ENCODE measurements at regions not wholly inside any gene's neighbourhood (a gene's known extent, or its start where the extent isn't known, plus 50 kb on each side); places are given as distances from the start of the nearest gene placed in this dataset.

DNA sequence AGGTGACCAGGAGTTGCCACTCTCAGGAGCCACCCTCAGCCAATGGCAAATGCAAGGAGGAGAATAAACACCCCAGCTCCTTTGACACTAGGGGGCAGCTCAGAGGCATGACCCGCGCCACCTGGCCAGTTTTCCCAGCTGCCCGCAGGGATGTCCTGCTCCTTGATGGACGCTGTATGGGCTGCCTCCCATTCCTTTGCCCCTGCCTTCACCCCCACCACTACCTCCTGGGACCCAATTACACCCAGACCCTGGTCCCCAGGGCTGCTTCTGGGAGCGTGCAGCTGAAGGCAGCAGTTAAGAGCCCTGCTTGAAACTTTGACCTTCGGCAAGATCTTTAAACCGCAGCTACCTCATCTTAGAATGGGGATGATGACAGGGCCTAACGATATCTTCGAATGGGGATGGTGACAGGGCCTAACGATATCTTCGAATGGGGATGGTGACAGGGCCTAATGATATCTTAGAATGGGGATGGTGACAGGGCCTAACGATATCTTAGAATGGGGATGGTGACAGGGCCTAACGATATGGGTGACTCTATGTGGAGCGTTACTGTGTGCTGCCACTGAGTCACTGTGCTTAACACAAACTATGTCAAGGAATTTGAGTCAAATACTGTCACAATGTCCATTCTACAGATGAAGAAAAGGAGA is 163.0 kb upstream of the KAZN start (continued):
- TF ChIP-seq, protein P1, sequence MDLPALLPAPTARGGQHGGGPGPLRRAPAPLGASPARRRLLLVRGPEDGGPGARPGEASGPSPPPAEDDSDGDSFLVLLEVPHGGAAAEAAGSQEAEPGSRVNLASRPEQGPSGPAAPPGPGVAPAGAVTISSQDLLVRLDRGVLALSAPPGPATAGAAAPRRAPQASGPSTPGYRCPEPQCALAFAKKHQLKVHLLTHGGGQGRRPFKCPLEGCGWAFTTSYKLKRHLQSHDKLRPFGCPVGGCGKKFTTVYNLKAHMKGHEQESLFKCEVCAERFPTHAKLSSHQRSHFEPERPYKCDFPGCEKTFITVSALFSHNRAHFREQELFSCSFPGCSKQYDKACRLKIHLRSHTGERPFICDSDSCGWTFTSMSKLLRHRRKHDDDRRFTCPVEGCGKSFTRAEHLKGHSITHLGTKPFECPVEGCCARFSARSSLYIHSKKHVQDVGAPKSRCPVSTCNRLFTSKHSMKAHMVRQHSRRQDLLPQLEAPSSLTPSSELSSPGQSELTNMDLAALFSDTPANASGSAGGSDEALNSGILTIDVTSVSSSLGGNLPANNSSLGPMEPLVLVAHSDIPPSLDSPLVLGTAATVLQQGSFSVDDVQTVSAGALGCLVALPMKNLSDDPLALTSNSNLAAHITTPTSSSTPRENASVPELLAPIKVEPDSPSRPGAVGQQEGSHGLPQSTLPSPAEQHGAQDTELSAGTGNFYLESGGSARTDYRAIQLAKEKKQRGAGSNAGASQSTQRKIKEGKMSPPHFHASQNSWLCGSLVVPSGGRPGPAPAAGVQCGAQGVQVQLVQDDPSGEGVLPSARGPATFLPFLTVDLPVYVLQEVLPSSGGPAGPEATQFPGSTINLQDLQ (CRISPR knock-in tag; IDR thresholded peaks at IDR 0.05) = no peak
- TF ChIP-seq GATAD2A (CRISPR knock-in tag; IDR thresholded peaks at IDR 0.05) = no peak
- no peak for TF ChIP-seq ATF1 (CRISPR knock-in tag; IDR thresholded peaks at IDR 0.05)

DNA sequence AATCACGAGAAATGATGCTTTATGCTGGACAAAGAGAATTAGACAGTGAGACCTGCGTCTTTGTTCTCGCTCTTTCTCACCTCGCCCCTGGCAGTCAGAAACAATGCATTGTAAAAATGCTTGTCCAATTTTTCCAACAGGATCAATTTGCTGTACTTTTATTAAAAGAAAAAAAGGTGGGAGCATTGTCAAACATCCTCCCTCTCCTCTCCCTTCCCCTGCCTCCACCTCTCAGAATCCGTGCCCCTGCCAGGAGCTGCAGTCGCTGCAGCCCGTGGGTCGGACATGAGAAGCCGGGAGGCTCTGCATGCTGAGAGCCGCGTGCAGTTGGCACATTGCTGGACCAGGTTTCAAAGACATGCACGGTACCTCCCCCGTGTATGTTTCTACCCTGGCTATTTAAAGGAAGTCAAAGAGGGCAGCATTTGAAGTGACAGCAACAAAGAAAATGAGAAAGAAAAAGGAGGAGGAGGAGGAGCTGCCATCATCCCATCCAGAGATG is 161.0 kb upstream of the KAZN start:
- FAIRE-seq (no peak), ATAC-seq (no peak), DNase-seq (ENCODE audit: low spot score) (no peak)
- Histone ChIP-seq H3K4me3 (replicated peaks in 1 of 3; ENCODE audit: insufficient read depth in 1 of 3, low read depth in 2 of 3, low read length in 3 of 3) (no peak overlapping the region), H3K36me3 (replicated peaks in 1 of 2; ENCODE audit: control insufficient read depth in 1 of 2, insufficient read depth in 2 of 2, low read length in 2 of 2) (no peaks in the 10 kb centered on the region), H4K20me1 (ENCODE audit: insufficient read depth, low read length) (no peaks in the 10 kb centered on the region), H3K4me1 (ENCODE audit: insufficient read depth, low read length) (no peaks in the 10 kb centered on the region), H3K4me2 (ENCODE audit: low read depth, low read length) (no peak overlapping the region), H3K9me3 (ENCODE audit: low read length) (no peaks in the 10 kb centered on the region), H3K27ac (ENCODE audit: extremely low read length, insufficient read depth, low read length) (no peak overlapping the region), H2AFZ (ENCODE audit: low read length) (no peak overlapping the region), H3K27me3 (ENCODE audit: control insufficient read depth in 1 of 2, insufficient read depth in 2 of 2, low read length in 2 of 2) (peaks cover 0 to 11% of the 10 kb centered on the region in 2 experiments; a peak in 1 of 5 replicates), H3K79me2 (ENCODE audit: insufficient read depth, low read length) (no peaks in the 10 kb centered on the region), H3K9ac (ENCODE audit: insufficient read depth, low read depth, low read length) (no peak overlapping the region)
- ChIA-PET CTCF (ENCODE audit: low intra/inter-chr PET ratio, low total read pairs) (no interaction called here), POLR2A (no interaction called here)
- intact Hi-C loops (cut with micrococcal nuclease; ENCODE audit: unreplicated experiment) (no loop called here), in situ Hi-C loops (cut with HindIII; ENCODE audit: extremely low pct_ligation_motif_present, low pct_unique_long_range_greater_than_20kb) (no loop called here)
- WGBS (ENCODE audit: low lambda C conversion rate) = 29% methylated on average over 12 of the region's 13 CpGs
- no TSS peak for BruUV-seq (replicated peaks)
- TF ChIP-seq CHD4 (IDR thresholded peaks at IDR 0.05; ENCODE audit: borderline replicate concordance, low read length) = no peak
- no peak for TF ChIP-seq MYC (CRISPR knock-in tag; IDR thresholded peaks at IDR 0.05; ENCODE audit: borderline replicate concordance)
- TF ChIP-seq ZNF598 (CRISPR knock-in tag; IDR thresholded peaks at IDR 0.05; ENCODE audit: borderline replicate concordance) = no peak
- TF ChIP-seq, protein P2, sequence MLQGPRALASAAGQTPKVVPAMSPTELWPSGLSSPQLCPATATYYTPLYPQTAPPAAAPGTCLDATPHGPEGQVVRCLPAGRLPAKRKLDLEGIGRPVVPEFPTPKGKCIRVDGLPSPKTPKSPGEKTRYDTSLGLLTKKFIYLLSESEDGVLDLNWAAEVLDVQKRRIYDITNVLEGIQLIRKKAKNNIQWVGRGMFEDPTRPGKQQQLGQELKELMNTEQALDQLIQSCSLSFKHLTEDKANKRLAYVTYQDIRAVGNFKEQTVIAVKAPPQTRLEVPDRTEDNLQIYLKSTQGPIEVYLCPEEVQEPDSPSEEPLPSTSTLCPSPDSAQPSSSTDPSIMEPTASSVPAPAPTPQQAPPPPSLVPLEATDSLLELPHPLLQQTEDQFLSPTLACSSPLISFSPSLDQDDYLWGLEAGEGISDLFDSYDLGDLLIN (CRISPR knock-in tag; IDR thresholded peaks at IDR 0.05; ENCODE audit: borderline replicate concordance) = no peak
- TF ChIP-seq POGZ (CRISPR knock-in tag; IDR thresholded peaks at IDR 0.05) = no peak
